Lower leg skin (tissue), 4 donors: ENCODE measurements at regions not wholly inside any gene's neighbourhood (a gene's known extent, or its start where the extent isn't known, plus 50 kb on each side); places are given as distances from the start of the nearest gene placed in this dataset.

ENCODE experiments used
- DNase-seq, 2 donors: peaks; one replicate each; pipeline ENCODE4 v3.0.0-alpha.2; 2019; ENCODE audit warnings: low spot score in 2 of 2
- H3K4me3 ChIP-seq: fragments of 200-600 bp; sonication (generic); 2 replicates; pipeline ENCODE4 v1.5.1; 2017; ENCODE audit warnings: mild to moderate bottlenecking, low read depth; ENCODE audit not compliant: poor library complexity, severe bottlenecking
- POLR2A ChIP-seq, 2 donors: fragments of 450-650 bp; IDR thresholded peaks; one replicate each; pipeline ENCODE4 v1.6.1; 2016 to 2017; ENCODE audit warnings: antibody characterized with exemption in 2 of 2, mild to moderate bottlenecking in 1 of 2, moderate library complexity in 1 of 2
- WGBS, 2 donors: methylation state at CpG; one replicate each; pipeline ENCODE4 v1.1.5; 2018; 5-methylcytosine and 5-hydroxymethylcytosine counted together
- intact Hi-C: fragments of 100-400 bp; cut with DNase I; formaldehyde crosslinking; loops from one replicate; pipeline ENCODE4 v1.15.0; 2023; ENCODE audit warnings: low total_unique reads
- TF ChIP-seq, protein P1 (sequence below), 3 donors: fragments of 450-650 bp; IDR thresholded peaks; one replicate each; pipeline ENCODE4 v1.5.1; 2016; ENCODE audit warnings: antibody characterized with exemption in 3 of 3, mild to moderate bottlenecking in 3 of 3, moderate library complexity in 2 of 3

DNA sequence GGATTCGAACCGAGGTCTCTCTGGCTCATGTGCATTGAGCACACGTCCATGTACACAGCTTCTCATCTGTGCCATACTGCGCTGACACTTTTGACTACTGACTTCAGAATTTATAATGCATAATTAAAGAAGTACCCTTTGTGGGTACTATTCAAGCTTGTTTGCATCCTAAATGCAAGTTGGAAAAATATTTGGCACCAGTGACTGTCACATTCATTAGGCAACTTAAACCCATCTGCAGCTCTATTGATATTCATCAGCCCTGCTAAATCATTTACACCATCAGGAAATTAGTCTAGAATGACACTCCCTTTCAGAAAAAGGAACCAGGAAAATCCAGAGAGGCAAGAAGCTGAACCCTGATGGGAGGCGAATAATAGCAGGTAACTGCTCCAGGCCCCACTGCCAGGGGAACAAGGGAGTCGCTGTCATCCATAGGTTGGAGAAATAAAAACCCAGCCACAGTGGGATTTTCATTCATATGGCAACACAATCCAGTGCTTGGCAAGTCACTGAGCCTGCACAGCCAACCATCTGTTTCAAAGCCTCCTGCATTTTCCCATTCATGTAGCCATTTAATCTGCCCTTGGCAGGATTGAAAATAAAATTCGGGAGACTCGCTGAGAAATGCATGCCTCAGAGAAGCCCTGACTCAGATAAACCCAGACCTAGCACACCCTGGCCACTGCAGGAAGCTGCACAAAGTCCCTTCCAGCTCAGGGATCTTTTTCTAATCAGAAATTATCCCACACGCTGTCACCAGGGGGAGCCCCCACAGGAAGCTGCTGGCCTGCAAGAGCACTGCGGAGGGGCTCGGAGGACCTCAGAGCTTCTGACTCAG, 103.0 kb upstream of the VEPH1 start:
- intact Hi-C loops: no loop called here
- 34 to 38% methylated on average over 11 of the region's 11 CpGs for WGBS, 2 donors
- TF ChIP-seq, protein P1, sequence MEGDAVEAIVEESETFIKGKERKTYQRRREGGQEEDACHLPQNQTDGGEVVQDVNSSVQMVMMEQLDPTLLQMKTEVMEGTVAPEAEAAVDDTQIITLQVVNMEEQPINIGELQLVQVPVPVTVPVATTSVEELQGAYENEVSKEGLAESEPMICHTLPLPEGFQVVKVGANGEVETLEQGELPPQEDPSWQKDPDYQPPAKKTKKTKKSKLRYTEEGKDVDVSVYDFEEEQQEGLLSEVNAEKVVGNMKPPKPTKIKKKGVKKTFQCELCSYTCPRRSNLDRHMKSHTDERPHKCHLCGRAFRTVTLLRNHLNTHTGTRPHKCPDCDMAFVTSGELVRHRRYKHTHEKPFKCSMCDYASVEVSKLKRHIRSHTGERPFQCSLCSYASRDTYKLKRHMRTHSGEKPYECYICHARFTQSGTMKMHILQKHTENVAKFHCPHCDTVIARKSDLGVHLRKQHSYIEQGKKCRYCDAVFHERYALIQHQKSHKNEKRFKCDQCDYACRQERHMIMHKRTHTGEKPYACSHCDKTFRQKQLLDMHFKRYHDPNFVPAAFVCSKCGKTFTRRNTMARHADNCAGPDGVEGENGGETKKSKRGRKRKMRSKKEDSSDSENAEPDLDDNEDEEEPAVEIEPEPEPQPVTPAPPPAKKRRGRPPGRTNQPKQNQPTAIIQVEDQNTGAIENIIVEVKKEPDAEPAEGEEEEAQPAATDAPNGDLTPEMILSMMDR (IDR thresholded peaks at IDR 0.05): no peak
- TF ChIP-seq POLR2A (IDR thresholded peaks at IDR 0.05): no peak
- H3K4me3 ChIP-seq: no peak overlapping the region
- peak; percentile 34 to 90 for DNase-seq

DNA sequence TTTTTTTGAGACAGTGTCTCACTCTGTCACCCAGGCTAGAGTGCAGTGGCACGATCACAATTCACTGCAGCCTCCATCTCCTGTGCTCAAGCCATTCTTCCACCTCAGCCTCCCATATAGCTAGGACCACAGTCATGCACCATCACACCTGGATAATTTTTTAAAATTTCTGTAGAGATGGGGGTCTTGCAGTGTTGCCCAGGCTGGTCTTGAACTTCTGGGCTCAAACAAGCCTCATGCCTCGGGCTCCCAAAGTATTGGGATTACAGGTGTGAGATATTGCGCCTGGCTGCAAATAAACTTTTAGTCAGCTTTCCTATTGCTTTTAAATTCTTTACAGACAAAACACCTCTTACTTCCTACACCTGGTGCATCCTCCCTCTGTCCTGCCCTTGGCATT, 102.1 kb upstream of the VEPH1 start:
- intact Hi-C loops: no loop called here
- no peak for DNase-seq
- 77 to 98% methylated on average over 3 of the region's 3 CpGs for whole genome bisulfite sequencing, 2 donors
- no peak overlapping the region for H3K4me3 ChIP-seq
- TF ChIP-seq, protein P1 (IDR thresholded peaks at IDR 0.05): no peak
- no peak for TF ChIP-seq POLR2A (IDR thresholded peaks at IDR 0.05)

DNA sequence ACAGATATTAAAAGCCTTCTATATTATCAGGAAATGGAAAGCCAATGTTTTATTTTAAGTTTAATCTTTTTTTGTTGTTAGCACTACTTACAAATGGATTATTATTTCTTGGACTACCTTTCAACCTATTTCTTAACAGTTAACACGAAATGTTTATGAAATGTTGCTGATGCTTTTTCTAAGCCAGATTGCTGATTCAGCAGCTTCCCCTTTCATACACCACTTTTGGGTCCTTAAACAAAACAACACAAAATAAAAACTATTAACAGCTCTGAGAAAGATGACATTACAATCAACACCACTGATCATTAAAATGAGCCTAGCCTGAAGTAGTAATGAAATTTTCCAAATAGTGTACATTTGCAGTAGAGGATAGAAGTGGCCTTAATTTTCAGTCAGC, 99.2 kb upstream of the VEPH1 start:
- intact Hi-C loops: no loop called here
- WGBS, 2 donors: 73 to 83% methylated on average over 1 of the region's 1 CpG

DNA sequence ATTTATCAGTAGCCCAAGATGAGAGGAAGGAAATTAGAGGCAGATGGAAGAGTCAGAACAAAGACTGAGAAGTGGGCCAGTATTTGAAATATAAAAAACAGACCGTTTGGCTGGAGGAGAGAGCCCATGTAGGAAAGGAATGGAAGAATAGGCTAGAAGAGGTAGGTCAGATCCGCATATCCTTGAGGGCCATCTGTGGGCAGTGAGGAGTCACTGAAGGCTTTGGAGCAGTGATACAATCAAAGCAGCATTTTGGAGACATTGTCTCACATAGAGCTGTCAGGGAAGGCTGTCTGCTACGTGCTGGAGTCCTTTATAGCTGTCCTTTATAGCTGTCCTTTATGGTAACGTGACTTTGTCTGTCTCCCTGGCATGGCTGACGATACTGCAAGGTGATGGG, 92.0 kb upstream of the VEPH1 start:
- H3K4me3 ChIP-seq: no peak overlapping the region
- no peak for DNase-seq
- no peak for TF ChIP-seq POLR2A (IDR thresholded peaks at IDR 0.05)
- TF ChIP-seq, protein P1 (IDR thresholded peaks at IDR 0.05): no peak
- 73 to 79% methylated on average over 5 of the region's 5 CpGs for WGBS, 2 donors
- intact Hi-C loops: no loop called here

More for the DNA sequence above, 99.2 kb upstream of the VEPH1 start:
- TF ChIP-seq, protein P1 (IDR thresholded peaks at IDR 0.05): no peak
- TF ChIP-seq POLR2A (IDR thresholded peaks at IDR 0.05): no peak
- DNase-seq: no peak
- no peak overlapping the region for H3K4me3 ChIP-seq

DNA sequence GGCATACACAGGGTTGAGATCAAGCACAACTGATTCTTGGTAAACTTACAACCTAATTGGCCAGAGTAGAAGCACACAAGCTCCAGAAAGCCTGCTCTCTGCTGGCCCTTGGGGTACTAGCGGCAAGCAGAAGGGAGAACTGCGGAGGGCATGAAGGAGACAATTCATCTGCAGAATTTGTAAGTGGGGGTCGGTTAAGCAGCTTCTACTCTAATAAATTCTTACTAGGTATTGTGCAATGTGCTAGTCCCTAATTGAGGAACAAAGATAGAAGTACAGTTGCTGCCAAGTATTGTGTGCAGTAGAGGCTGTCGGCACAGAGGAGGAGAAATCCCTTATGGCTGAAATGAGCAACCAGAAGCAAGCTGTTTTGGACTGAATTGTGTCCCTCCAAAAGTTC, 91.2 kb upstream of the VEPH1 start:
- TF ChIP-seq, protein P1 (IDR thresholded peaks at IDR 0.05): no peak
- no peak for TF ChIP-seq POLR2A (IDR thresholded peaks at IDR 0.05)
- no peak overlapping the region for H3K4me3 ChIP-seq
- intact Hi-C loops: no loop called here
- WGBS, 2 donors: 63 to 68% methylated on average over 4 of the region's 4 CpGs
- DNase-seq: no peak

DNA sequence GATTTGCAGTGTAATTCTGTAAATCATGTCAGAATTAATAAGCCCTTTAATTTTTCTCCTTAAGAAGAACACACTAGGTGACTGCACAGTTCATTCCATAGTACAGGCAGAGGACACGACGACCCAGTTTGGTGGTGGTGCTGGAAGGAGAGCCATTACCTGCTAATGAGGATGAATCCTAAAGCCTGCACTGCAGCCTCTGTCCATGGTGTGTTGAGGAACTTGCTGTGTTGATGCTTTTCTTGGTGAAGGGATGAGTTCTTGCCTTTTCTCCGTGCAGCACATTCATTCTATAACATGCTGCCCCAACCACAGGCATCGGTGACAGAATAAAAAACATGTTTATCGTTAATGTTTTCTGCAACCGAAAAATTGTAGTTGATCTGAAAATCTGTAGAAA, 89.6 kb upstream of the VEPH1 start:
- no peak for TF ChIP-seq POLR2A (IDR thresholded peaks at IDR 0.05)
- TF ChIP-seq, protein P1 (IDR thresholded peaks at IDR 0.05): no peak
- DNase-seq: no peak
- 77 to 90% methylated on average over 6 of the region's 6 CpGs for WGBS, 2 donors
- H3K4me3 ChIP-seq: no peak overlapping the region
- intact Hi-C loops: no loop called here
